ENCODE measurements at regions not wholly inside any gene's neighbourhood (a gene's known extent, or its start where the extent isn't known, plus 50 kb on each side); places are given as distances from the start of the nearest gene placed in this dataset.
A peak's percentile ranks its signal among the peaks of the same experiment; 100 is the strongest.
"Not testable (repeated sequence)": the region's sequence is repeated elsewhere in the genome, so short reads cannot be mapped to it uniquely, and the experiment has no call there.

GRCh38 chr4:20159516-20159915 lies 92.2 kb upstream of the SLIT2 start:
- DNase-seq (ENCODE audit: low read depth), result no peak
- TF ChIP-seq, protein P1, sequence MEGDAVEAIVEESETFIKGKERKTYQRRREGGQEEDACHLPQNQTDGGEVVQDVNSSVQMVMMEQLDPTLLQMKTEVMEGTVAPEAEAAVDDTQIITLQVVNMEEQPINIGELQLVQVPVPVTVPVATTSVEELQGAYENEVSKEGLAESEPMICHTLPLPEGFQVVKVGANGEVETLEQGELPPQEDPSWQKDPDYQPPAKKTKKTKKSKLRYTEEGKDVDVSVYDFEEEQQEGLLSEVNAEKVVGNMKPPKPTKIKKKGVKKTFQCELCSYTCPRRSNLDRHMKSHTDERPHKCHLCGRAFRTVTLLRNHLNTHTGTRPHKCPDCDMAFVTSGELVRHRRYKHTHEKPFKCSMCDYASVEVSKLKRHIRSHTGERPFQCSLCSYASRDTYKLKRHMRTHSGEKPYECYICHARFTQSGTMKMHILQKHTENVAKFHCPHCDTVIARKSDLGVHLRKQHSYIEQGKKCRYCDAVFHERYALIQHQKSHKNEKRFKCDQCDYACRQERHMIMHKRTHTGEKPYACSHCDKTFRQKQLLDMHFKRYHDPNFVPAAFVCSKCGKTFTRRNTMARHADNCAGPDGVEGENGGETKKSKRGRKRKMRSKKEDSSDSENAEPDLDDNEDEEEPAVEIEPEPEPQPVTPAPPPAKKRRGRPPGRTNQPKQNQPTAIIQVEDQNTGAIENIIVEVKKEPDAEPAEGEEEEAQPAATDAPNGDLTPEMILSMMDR (IDR thresholded peaks at IDR 0.05; ENCODE audit: control insufficient read depth, insufficient read depth, low read depth, low read length, missing control alignments), result no peak
- no peak overlapping the region for H3K4me3 ChIP-seq (ENCODE audit: control insufficient read depth, low read depth, low read length)

DNA sequence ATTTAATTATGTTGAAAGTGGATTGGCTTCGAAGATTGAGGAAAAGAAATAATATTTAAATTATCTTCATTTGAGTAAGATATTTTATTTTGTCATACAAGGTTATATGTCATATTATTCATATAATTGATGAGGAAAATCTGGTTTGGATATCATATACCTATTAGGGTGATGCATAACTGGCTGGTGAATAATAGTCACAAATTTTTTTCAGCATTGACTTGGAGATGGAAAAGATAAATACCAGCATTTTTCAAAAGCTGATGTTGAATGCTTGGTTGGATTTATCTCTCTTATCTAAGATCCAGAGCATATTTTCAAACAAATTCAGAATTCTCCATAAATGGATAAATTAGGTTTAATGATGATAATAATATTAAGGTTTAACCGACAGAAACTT lies 93.5 kb upstream of the SLIT2 start:
- no peak for DNase-seq (ENCODE audit: low read depth)
- TF ChIP-seq, protein P1 (IDR thresholded peaks at IDR 0.05; ENCODE audit: control insufficient read depth, insufficient read depth, low read depth, low read length, missing control alignments), result no peak
- no peak overlapping the region for H3K4me3 ChIP-seq (ENCODE audit: control insufficient read depth, low read depth, low read length)

DNA sequence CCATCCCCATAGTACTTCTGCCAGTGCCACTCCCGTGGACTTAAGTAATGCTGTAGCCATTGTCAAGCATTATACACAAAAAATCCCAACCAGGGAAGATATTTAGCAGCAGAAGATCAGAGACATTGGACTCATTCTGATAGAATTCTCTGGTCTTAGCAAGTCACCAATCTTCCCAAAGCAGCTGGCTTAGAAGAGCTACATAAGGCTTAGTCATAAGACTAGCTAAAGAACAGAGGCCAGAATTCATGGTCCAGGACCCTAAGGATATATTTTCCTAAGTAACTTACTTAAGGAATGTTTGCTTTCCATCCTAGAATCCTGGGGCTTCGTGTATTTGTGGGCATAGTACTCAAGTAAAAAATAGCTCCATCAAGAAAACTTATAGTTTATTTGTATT lies 100.3 kb upstream of the SLIT2 start:
- TF ChIP-seq, protein P1 (IDR thresholded peaks at IDR 0.05; ENCODE audit: control insufficient read depth, insufficient read depth, low read depth, low read length, missing control alignments), result no peak
- no peak overlapping the region for H3K4me3 ChIP-seq (ENCODE audit: control insufficient read depth, low read depth, low read length)
- DNase-seq (ENCODE audit: low read depth), result no peak

DNA sequence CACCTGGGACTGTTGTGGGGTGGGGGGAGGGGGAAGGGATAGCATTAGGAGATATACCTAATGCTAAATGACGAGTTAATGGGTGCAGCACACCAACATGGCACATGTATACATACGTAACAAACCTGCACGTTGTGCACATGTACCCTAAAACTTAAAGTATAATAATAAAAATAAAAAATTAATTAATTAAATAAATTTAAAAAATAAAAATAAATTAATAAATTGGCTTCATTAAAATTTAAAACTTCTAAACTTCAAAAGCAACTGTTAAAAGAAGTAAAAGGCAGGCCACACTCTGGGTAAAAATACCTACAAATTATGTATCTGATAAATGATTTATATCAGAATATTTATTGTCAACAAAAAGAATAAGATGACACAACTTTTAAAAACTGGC lies 102.6 kb upstream of the SLIT2 start:
- H3K4me3 ChIP-seq (ENCODE audit: control insufficient read depth, low read depth, low read length); DNase-seq (ENCODE audit: low read depth): not testable (repeated sequence)

DNA sequence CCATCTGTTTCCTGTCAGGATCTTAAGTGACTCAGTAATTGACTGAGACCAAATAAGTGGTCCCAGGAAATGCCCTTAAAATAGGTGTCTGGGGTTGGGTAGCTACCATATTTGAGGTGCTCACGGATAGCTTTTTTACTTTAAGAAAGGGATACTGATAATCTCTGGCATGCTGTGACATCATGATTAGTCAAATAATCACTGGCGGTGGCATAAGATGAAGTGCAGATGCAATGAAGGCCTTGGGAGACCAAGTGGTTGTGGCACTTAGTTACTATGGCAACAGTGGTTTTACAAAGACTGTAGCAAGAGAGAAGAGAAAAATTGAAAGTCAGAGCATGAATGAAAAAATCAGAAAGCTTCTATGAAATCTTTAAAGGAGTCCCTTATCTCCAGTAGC lies 114.5 kb upstream of the SLIT2 start:
- H3K4me3 ChIP-seq (ENCODE audit: control insufficient read depth, low read depth, low read length), result no peak overlapping the region
- TF ChIP-seq, protein P1 (IDR thresholded peaks at IDR 0.05; ENCODE audit: control insufficient read depth, insufficient read depth, low read depth, low read length, missing control alignments), result no peak
- DNase-seq (ENCODE audit: low read depth), result peak; percentile 39

GRCh38 chr4:20127626-20128025 lies 124.1 kb upstream of the SLIT2 start:
- DNase-seq (ENCODE audit: low read depth), result no peak
- TF ChIP-seq, protein P1 (IDR thresholded peaks at IDR 0.05; ENCODE audit: control insufficient read depth, insufficient read depth, low read depth, low read length, missing control alignments), result no peak
- no peak overlapping the region for H3K4me3 ChIP-seq (ENCODE audit: control insufficient read depth, low read depth, low read length)

DNA sequence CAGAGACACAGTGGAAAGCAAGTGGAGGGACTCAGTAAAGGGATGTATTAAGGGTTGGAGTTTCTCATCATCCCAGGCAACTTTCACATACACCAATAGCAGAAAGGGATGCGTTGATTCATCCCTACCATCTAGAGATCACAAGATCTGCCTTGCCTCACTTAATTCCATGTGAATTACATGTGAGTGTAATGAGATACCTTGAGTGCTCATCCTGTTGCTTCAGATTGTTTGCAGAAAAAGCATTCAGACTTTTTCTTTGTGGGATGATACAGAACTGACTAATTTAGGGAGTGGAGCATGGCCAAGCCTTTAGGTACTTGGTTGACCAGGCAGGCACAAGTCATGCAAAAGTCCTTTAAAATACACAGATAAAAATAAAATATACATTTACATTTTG lies 124.8 kb upstream of the SLIT2 start:
- H3K4me3 ChIP-seq (ENCODE audit: control insufficient read depth, low read depth, low read length), result no peak overlapping the region
- TF ChIP-seq, protein P1 (IDR thresholded peaks at IDR 0.05; ENCODE audit: control insufficient read depth, insufficient read depth, low read depth, low read length, missing control alignments), result no peak
- peak; percentile 31 for DNase-seq (ENCODE audit: low read depth)
